ENCODE measurements at regions not wholly inside any gene's neighbourhood (a gene's known extent, or its start where the extent isn't known, plus 50 kb on each side); places are given as distances from the start of the nearest gene placed in this dataset.
"Not testable (repeated sequence)": the region's sequence is repeated elsewhere in the genome, so short reads cannot be mapped to it uniquely, and the experiment has no call there.

- Histone ChIP-seq H3K4me1 (no peaks in the 10 kb centered on the region), H3K9me3 (no peaks in the 10 kb centered on the region), H3K27ac (no peak overlapping the region), H3K4me3 (no peak overlapping the region), H3K27me3 (no peaks in the 10 kb centered on the region), H3K36me3 (no peaks in the 10 kb centered on the region)
- no peak for TF ChIP-seq CTCF (IDR thresholded peaks at IDR 0.05)
- DNase-seq = no peak
- ATAC-seq = no peak
- intact Hi-C loops (cut with DNase I) = no loop called here
These were observed 291.6 kb upstream of the SLC16A7 start for GRCh38 chr12:59304077-59304721.

GRCh38 chr12:59298296-59298695, 297.5 kb upstream of the SLC16A7 start:
- DNase-seq (no peak), ATAC-seq (no peak)
- intact Hi-C loops (cut with DNase I) = no loop called here
- no peaks in the 10 kb centered on the region for H3K36me3 ChIP-seq
- no peak for TF ChIP-seq CTCF (IDR thresholded peaks at IDR 0.05)
- no peaks in the 10 kb centered on the region for H3K27me3 ChIP-seq
- H3K4me1 ChIP-seq = no peaks in the 10 kb centered on the region
- no peaks in the 10 kb centered on the region for H3K9me3 ChIP-seq
- H3K27ac ChIP-seq = no peak overlapping the region
- no peak overlapping the region for H3K4me3 ChIP-seq

GRCh38 chr12:59294221-59294620, 301.6 kb upstream of the SLC16A7 start:
- H3K4me1 ChIP-seq = no peaks in the 10 kb centered on the region
- H3K27me3 ChIP-seq = no peaks in the 10 kb centered on the region
- H3K36me3 ChIP-seq = no peaks in the 10 kb centered on the region
- no peak overlapping the region for H3K4me3 ChIP-seq
- no peak overlapping the region for H3K27ac ChIP-seq
- ATAC-seq (no peak), DNase-seq (no peak)
- no peaks in the 10 kb centered on the region for H3K9me3 ChIP-seq
- no peak for TF ChIP-seq CTCF (IDR thresholded peaks at IDR 0.05)
- intact Hi-C loops (cut with DNase I) = no loop called here

- Histone ChIP-seq H3K27me3 (no peaks in the 10 kb centered on the region), H3K4me1 (no peaks in the 10 kb centered on the region), H3K9me3 (no peaks in the 10 kb centered on the region), H3K4me3 (no peak overlapping the region), H3K36me3 (no peaks in the 10 kb centered on the region), H3K27ac (no peak overlapping the region)
- intact Hi-C loops (cut with DNase I) = no loop called here
- DNase-seq (no peak), ATAC-seq (no peak)
- no peak for TF ChIP-seq CTCF (IDR thresholded peaks at IDR 0.05)
These were observed 312.8 kb upstream of the SLC16A7 start for GRCh38 chr12:59282999-59283398.

GRCh38 chr12:59273561-59273960, 322.3 kb upstream of the SLC16A7 start:
- DNase-seq; H3K9me3 ChIP-seq; H3K4me3 ChIP-seq; H3K27me3 ChIP-seq; H3K4me1 ChIP-seq; intact Hi-C loops (cut with DNase I); H3K36me3 ChIP-seq; H3K27ac ChIP-seq; ATAC-seq: not testable (repeated sequence)

- intact Hi-C loops (cut with DNase I) = no loop called here
- ATAC-seq = no peak
- DNase-seq = no peak
- H3K9me3 ChIP-seq = no peaks in the 10 kb centered on the region
- no peaks in the 10 kb centered on the region for H3K27me3 ChIP-seq
- TF ChIP-seq CTCF (IDR thresholded peaks at IDR 0.05) = no peak
- no peaks in the 10 kb centered on the region for H3K4me1 ChIP-seq
- no peak overlapping the region for H3K4me3 ChIP-seq
- no peak overlapping the region for H3K27ac ChIP-seq
- no peaks in the 10 kb centered on the region for H3K36me3 ChIP-seq
These were observed 327.5 kb upstream of the SLC16A7 start for GRCh38 chr12:59268295-59268809.

All from upper lobe of right lung (tissue), 1 donor.